GM19023 (cell line): ENCODE measurements at regions not wholly inside any gene's neighbourhood (a gene's known extent, or its start where the extent isn't known, plus 50 kb on each side); places are given as distances from the start of the nearest gene placed in this dataset.

Experiments used
- ATAC-seq: cut with Tn5 transposase; IDR thresholded peaks from one replicate; pipeline ENCODE4 v1.9.1; 2021; ENCODE audit warnings: mild to moderate bottlenecking, moderate library complexity; ENCODE audit not compliant: unreplicated experiment

DNA sequence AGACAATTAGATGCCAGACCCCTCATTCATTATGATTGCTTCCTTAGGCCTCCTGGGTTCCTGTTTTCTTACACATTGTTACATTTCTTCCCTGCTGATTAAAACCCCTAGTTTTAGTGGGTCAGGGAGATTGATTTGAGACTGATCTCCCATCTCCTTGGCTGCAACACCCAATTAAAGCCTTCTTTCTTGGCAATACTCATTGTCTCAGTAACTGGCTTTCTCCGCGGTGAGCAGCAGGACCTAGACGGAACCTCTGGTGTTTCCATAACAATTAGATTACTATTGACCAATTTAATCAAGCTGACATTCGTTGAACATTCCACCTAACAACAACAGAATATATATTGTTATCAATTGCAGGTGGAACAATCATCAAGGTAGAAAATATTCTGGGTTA is 1676.4 kb upstream of the SLC39A10 start:
- ATAC-seq = no peak

DNA sequence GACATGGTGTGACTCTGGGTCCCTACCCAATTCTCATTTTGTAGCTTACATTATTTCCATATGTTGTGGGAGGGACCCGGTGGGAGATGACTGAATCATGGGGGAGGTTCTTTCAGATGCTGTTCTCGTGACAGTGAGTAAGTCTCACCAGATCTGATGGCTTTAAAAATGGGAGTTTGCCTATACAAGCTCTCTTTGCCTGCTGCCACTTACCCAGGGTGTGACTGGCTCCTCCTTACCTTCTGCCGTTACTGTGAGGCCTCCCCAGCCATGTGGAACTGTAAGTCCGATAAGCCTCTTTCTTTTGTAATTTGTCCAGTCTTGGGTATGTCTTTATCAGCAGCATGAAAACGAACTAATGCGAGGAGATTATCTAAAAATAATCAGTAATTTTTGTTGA is 1683.2 kb upstream of the SLC39A10 start:
- ATAC-seq = no peak

GRCh38 chr2:193966590-193966989 is 1690.4 kb upstream of the SLC39A10 start:
- no peak for ATAC-seq

DNA sequence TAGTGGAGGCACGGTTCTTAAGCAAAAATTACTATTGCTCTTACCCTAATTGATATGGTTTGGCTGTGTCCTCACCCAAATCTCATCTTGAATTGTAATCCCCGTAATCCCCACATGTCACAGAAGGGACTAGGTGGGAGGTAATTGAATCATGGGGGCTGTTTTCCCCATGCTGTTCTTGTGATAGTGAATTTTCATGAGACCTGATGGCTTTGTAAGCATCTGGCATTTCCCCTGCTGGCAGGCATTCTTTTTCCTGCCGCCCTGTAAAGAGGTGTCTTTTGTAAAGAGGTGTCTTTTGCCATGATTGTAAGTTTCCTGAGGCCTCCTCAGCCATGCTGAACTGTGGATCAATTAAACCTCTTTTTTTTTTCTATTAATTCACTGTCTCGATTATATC is 1691.8 kb upstream of the SLC39A10 start:
- no peak for ATAC-seq

GRCh38 chr2:193963472-193964119 is 1693.4 kb upstream of the SLC39A10 start:
- peak; percentile 48 for ATAC-seq

DNA sequence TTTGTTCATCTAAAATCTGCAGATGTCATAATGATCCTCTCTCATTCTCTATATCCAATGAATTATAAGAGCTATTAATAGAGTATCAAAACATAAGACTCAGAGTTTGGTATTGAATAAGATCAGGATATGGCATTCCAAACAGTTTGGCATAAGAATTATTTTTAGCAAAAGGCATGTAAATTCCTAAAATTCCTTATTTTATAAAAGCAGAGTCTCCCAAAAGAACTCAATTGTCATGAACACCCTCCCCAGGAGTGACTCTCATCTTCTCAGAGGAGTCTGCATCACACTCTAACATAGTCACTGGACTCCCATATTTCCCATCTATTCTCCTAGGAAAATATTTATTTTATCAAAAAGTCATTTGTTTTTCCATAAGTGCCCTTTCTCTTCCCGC is 1710.2 kb upstream of the SLC39A10 start:
- ATAC-seq = no peak

DNA sequence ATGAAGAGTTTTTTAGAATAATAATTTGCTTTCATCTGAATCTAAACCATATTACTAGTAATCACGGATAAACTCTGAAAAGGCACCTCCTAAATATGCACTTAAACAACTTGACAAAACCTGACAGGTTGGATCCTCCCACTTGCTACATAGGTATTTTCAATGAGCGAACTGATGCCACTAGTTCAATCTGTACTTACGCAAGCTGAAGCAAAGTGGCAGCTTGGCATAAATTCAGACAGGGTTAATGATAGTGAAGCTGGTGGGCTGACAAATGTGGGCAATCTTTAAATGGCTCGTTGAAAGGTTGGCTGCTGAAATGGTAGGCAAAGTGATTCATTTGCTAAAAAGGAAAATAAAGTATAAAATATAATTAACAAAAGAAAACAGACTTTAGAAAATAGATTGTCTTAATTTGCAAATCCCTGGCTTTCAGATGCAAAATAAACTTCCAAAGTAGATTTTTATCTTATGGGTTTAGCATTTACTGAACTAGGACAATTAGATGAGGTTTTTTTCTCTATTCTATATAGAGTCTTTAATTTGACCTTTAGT is 1713.5 kb upstream of the SLC39A10 start:
- ATAC-seq = no peak

- no peak for ATAC-seq
These were observed 1721.9 kb upstream of the SLC39A10 start for GRCh38 chr2:193935114-193935513.

DNA sequence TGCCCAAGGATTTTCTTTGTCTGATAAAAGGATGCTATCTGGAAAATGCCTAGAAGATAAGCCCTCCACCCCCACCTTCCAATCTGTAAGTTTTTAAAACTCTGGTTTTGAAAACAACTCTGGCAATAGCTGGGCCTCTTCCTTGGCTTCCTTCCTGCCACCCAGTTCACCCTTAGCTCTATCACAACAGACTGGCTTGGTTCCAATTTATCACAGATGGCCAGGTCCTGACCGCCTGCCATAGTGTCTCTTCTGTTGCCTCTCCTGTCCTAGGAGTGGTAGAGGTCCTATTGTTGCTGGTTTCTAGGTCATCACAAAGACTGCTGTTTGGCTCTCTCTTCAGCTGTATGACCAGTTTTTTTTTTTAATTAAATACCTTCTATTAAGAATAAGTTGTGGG is 1727.9 kb upstream of the SLC39A10 start:
- no peak for ATAC-seq

- no peak for ATAC-seq
These were observed 1712.8 kb upstream of the TMEFF2 start for GRCh38 chr2:193907561-193907960.

GRCh38 chr2:193900292-193900691 is 1705.6 kb upstream of the TMEFF2 start:
- ATAC-seq = no peak

- no peak for ATAC-seq
These were observed 1700.5 kb upstream of the TMEFF2 start for GRCh38 chr2:193895226-193895625.

DNA sequence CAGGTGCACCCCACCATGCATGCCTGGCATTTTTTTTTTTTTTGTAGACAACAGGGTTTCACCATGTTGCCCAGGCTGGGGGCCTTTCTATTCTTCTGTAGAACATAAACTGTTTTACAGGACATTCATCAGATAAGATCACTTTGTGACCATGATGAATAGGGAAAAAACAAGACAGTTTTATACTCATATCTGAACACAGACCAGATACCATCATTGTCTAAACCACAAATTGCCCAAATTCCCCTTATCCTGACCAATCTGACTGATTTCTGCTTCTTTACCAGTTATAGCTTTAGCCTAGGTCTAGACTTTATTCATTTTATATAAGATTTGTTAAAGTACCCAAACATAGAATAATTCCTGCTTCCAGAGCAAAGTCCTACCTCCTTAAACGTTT is 1699.3 kb upstream of the TMEFF2 start:
- no peak for ATAC-seq

- no peak for ATAC-seq
These were observed 1696.3 kb upstream of the TMEFF2 start for GRCh38 chr2:193891023-193891422.

GRCh38 chr2:193885419-193885818 is 1690.7 kb upstream of the TMEFF2 start:
- ATAC-seq = no peak

- ATAC-seq = no peak
These were observed 1689.1 kb upstream of the TMEFF2 start for GRCh38 chr2:193883820-193884219.

DNA sequence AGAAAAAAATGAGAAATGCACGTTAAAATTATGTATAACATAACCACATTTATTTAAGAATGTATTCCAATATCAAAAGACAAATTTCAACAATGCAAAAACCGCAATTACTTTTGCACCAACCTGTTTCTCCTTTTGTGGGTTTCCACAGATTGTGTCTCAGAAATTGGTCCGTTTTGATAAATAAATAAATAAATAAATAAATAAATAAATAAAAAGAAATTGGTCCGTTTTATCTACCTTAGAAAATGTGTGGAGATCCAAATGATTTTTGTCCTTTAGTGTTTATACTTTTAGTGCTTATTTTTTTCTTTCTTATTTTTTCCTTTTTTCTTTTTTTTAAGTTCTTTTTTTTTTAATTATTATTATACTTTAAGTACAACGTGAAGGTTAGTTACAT is 1682.2 kb upstream of the TMEFF2 start:
- ATAC-seq = no peak

DNA sequence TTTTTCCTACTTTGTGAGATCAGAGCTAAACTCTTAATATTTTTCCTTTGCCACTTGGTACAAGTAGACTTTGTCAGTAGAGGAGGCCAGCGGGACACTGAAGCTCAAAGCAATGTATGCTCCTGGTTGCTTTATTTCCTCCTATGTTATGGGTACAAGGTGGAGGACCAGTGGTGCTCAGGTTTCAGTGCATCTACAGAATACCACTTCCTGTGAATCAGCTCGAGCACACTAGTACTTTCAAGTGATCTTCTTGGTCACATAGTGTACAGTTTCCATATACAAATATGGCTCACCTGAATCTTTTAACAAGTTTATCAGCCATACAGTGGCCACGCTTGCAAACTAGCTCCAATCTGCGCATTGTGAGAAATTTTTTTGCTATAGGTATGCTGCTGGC is 1674.8 kb upstream of the TMEFF2 start:
- no peak for ATAC-seq

DNA sequence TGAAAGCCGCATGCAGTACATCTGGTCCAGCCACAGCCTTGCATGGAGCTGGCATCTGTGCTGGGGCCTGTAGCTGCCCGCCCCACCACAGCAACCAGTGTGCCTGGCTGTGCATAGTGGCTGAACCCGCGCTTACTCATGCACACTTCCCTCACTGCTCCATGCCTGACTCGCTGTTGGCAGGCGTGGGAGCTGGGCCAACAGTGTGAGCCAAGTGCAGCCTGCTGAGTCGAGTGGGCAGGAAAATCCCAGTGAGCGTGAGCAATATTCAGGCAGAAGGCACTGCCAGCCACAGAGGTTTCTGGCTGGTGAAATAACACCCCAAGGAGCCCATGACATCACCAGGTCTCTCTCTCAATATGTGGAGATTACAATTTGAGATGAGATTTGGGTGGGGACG is 1674.1 kb upstream of the TMEFF2 start:
- ATAC-seq = no peak

DNA sequence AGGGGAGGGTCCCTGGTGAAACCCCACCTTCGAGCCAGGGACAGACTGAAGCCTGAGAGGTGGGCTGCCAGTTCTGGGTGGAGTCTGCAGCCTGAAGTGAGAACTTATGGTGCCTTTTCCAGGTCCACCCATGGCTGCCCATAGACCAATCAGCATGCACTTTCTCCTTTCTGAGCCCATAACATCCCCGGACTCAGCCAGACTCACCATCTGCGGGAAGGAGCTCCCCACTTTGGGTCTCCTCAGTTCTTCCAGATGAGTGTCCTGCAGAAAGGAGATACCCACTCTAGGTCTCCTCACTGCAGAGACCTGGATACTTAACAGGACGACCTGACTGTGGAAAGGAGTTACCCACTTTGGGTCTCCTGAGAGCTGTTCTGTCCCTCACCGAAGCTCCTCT is 1673.4 kb upstream of the TMEFF2 start:
- no peak for ATAC-seq

DNA sequence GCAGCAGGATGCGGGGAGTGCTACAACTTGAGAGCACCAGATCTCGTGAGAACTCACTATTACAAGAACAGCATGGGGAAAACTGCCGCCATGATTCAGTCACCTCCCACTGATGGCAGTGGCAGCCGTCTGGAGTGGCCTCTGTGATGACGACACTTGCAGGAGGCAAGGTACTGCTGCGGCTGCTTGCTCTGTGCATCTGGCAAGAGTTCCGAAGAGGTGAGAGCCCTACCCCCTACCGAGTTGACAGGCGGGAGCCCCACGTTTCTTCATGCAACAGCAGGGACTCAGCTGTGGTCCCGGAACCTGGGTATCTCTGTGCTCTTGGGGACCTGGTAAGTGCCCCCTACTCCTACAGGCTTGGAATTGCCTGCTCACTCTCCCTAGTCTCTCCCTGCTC is 1672.7 kb upstream of the TMEFF2 start:
- no peak for ATAC-seq

DNA sequence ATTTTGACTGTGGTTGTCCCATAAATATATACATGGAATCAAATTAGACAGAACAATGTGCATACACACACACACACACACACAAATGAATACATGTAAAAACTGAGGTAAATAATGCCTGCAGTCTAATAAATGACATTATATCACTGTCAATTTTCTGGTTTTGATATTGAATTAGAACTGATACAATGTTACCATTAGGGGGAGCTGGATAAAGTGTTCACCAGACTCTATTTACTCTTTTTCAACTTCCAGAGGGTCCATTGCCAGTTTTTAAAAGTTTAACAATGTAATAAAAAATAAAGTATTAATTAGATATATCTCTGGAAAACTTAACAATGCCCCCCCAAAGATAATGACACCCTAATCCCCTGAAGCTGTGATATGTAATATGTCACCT is 1666.8 kb upstream of the TMEFF2 start:
- ATAC-seq = no peak

- no peak for ATAC-seq
These were observed 1653.3 kb upstream of the TMEFF2 start for GRCh38 chr2:193847991-193848390.
